PC-3 (cell line): ENCODE measurements at regions not wholly inside any gene's neighbourhood (a gene's known extent, or its start where the extent isn't known, plus 50 kb on each side); places are given as distances from the start of the nearest gene placed in this dataset.

Experiments
- ATAC-seq: fragments of 200-7000 bp; cut with Tn5 transposase; 2 replicates; pipeline ENCODE4 v1.9.1; 2020; ENCODE audit warnings: mild to moderate bottlenecking, moderate library complexity
- BruUV-seq: library from RNA; stranded (reverse); fragments of 400-500 nt; replicated peaks from 2 replicates; lab custom pipeline; 2021; lab: Mats Ljungman, UMichigan
- CTCF ChIA-PET: fragments of 300-600 bp; sonication (Branson Sonifier 250); formaldehyde crosslinking; loops from one replicate; lab custom pipeline; 2022; ENCODE audit warnings: antibody characterized with exemption; lab: Charles Lee
- POLR2A ChIA-PET: fragments of 300-600 bp; sonication (Branson Sonifier 250); formaldehyde crosslinking; loops from one replicate; lab custom pipeline; 2022; ENCODE audit warnings: antibody characterized with exemption; ENCODE audit not compliant: unreplicated experiment; lab: Charles Lee
- DNase-seq: peaks from one replicate; pipeline ENCODE4 v3.0.0-alpha.2; 2015
- H2AFZ ChIP-seq: fragments of 300-600 bp; sonication (generic); 2 replicates; pipeline ENCODE4 v1.6.0; 2016; ENCODE audit warnings: antibody characterized with exemption, low read length
- H3F3A ChIP-seq: fragments of 300-600 bp; sonication (generic); one replicate; pipeline ENCODE4 v1.6.0; 2017; ENCODE audit warnings: antibody characterized with exemption, low read length, control low read depth, mild to moderate bottlenecking; ENCODE audit not compliant: unreplicated experiment
- H3K27ac ChIP-seq: fragments of 300-600 bp; sonication (generic); 2 replicates; pipeline ENCODE4 v1.5.1; 2016; ENCODE audit warnings: mild to moderate bottlenecking, low read length
- H3K27me3 ChIP-seq: fragments of 300-600 bp; sonication (generic); 2 replicates; pipeline ENCODE4 v1.6.1; 2016; ENCODE audit warnings: low read length, mixed read lengths
- H3K36me3 ChIP-seq: fragments of 300-600 bp; sonication (generic); 2 replicates; pipeline ENCODE4 v1.6.1; 2016; ENCODE audit warnings: low read depth, mixed run types, low read length, mixed read lengths
- H3K4me1 ChIP-seq: fragments of 300-600 bp; sonication (generic); 2 replicates; pipeline ENCODE4 v1.5.1; 2016; ENCODE audit warnings: low read length; ENCODE audit not compliant: insufficient read depth
- H3K4me2 ChIP-seq: fragments of 300-600 bp; sonication (generic); 2 replicates; pipeline ENCODE4 v1.6.0; 2016; ENCODE audit warnings: low read length
- H3K4me3 ChIP-seq: fragments of 300-600 bp; sonication (generic); 2 replicates; pipeline ENCODE4 v1.5.1; 2016; ENCODE audit warnings: mild to moderate bottlenecking, low read length, mixed read lengths
- H3K79me2 ChIP-seq: fragments of 300-600 bp; sonication (generic); 2 replicates; pipeline ENCODE4 v1.6.1; 2017; ENCODE audit warnings: low read length, mixed read lengths
- H3K9ac ChIP-seq: fragments of 300-600 bp; sonication (generic); 2 replicates; pipeline ENCODE4 v1.6.0; 2016; ENCODE audit warnings: mild to moderate bottlenecking, low read length
- H3K9me2 ChIP-seq: fragments of 300-600 bp; sonication (generic); replicated peaks from 2 replicates; pipeline ENCODE4 v1.6.1; 2016; ENCODE audit warnings: mixed run types, low read length, mixed read lengths
- H3K9me3 ChIP-seq: fragments of 300-600 bp; sonication (generic); 2 replicates; pipeline ENCODE4 v1.6.1; 2016; ENCODE audit warnings: low read length, mixed read lengths
- H4K20me1 ChIP-seq: fragments of 300-600 bp; sonication (generic); 2 replicates; pipeline ENCODE4 v1.6.1; 2016; ENCODE audit warnings: low read length, mixed read lengths
- EZH2 ChIP-seq: fragments of 300-600 bp; sonication (generic); IDR thresholded peaks from one replicate; pipeline ENCODE4 v1.6.1; 2017; ENCODE audit warnings: antibody characterized with exemption, mild to moderate bottlenecking, low read length; ENCODE audit not compliant: unreplicated experiment
- EZH2phosphoT487 ChIP-seq: fragments of 300-600 bp; sonication (generic); IDR thresholded peaks from 2 replicates; pipeline ENCODE4 v1.6.1; 2018; ENCODE audit warnings: mild to moderate bottlenecking, antibody characterized with exemption, low read length, borderline replicate concordance
- intact Hi-C: fragments of 100-400 bp; cut with micrococcal nuclease; formaldehyde crosslinking; loops from 2 replicates; pipeline ENCODE4 v1.9.0; 2023
- TF ChIP-seq, protein P1 (sequence below): fragments of 300-600 bp; sonication (generic); conservative IDR thresholded peaks from 2 replicates; pipeline ENCODE4 v1.5.1; 2017; ENCODE audit warnings: antibody characterized with exemption, low read depth, mild to moderate bottlenecking, low read length

DNA sequence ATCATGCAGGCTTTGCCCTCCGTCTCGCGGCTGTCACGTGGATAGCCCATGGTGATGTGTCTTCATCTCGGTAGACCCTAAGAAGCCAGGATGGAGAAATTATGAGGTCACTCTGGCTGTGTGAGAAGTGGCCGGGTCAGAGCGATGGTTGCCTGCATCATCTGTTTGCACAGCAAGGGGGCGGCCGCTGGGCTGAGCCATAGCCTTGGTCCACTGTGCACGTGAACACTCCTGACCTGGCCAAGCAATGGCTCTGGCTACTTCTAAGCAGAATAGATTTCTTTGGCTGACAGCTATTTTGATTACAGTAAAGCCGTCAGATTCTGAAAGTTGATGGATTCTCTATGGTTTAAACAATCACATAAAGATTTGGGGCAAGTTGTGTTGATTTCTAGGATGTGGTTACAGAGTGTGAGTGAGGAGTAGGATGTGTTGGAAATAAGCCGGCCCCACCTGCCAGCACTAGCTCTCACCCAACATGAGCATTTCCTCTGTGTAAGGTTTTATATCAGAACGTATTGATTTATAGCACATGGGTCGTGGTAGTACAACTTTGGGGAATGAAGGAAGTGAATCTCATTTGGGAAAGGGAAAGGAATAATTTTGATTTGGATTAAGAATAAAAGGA, 214.4 kb upstream of the GPR26 start:
- no peaks in the 10 kb centered on the region for H4K20me1 ChIP-seq
- no peaks in the 10 kb centered on the region for H3K36me3 ChIP-seq
- ChIA-PET CTCF (no interaction called here), POLR2A (no interaction called here)
- ATAC-seq: no peak
- no peak for DNase-seq
- intact Hi-C loops: no loop called here
- TF ChIP-seq, protein P1, sequence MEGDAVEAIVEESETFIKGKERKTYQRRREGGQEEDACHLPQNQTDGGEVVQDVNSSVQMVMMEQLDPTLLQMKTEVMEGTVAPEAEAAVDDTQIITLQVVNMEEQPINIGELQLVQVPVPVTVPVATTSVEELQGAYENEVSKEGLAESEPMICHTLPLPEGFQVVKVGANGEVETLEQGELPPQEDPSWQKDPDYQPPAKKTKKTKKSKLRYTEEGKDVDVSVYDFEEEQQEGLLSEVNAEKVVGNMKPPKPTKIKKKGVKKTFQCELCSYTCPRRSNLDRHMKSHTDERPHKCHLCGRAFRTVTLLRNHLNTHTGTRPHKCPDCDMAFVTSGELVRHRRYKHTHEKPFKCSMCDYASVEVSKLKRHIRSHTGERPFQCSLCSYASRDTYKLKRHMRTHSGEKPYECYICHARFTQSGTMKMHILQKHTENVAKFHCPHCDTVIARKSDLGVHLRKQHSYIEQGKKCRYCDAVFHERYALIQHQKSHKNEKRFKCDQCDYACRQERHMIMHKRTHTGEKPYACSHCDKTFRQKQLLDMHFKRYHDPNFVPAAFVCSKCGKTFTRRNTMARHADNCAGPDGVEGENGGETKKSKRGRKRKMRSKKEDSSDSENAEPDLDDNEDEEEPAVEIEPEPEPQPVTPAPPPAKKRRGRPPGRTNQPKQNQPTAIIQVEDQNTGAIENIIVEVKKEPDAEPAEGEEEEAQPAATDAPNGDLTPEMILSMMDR: no peak
- TF ChIP-seq EZH2: no peak
- no peak for TF ChIP-seq EZH2phosphoT487
- no peak overlapping the region for H3K4me3 ChIP-seq
- peaks cover 18% of the 10 kb centered on the region; the same call in 1 of the 2 replicates for H3K27me3 ChIP-seq
- no peaks in the 10 kb centered on the region for H3K4me1 ChIP-seq
- H3K9me3 ChIP-seq: no peaks in the 10 kb centered on the region
- H3F3A ChIP-seq: no peaks in the 10 kb centered on the region
- no peaks in the 10 kb centered on the region for H3K9me2 ChIP-seq
- H2AFZ ChIP-seq: no peak overlapping the region
- no peak overlapping the region for H3K9ac ChIP-seq
- H3K27ac ChIP-seq: no peak overlapping the region
- no peak overlapping the region for H3K4me2 ChIP-seq
- H3K79me2 ChIP-seq: no peaks in the 10 kb centered on the region
- no TSS peak for BruUV-seq

DNA sequence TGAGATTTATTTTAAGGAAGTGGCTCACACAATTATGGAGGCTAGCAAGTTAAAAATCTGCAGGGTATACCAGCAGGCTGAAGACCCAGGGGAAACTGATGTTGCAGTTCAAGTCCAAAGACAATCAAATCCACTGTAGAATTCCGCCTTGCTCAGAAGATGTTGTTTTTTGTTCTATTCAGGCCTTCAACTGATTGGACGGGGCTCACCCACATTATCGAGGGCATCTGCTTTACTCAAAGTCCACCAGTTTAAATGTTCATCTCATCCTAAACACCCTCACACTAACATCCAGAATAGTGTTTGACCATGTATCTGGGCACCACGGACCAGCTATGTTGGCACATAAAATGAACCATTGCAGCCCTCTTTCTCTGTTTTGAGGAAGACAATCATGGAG, 211.2 kb upstream of the GPR26 start:
- Histone ChIP-seq H3K9ac (no peak overlapping the region), H3K4me2 (no peak overlapping the region), H3K9me3 (no peaks in the 10 kb centered on the region), H3K9me2 (no peaks in the 10 kb centered on the region), H3K79me2 (no peaks in the 10 kb centered on the region), H3K36me3 (no peaks in the 10 kb centered on the region), H3K27ac (no peak overlapping the region), H2AFZ (no peak overlapping the region), H3K4me1 (no peaks in the 10 kb centered on the region), H4K20me1 (no peaks in the 10 kb centered on the region), H3K27me3 (peaks cover 9% of the 10 kb centered on the region; the same call in 1 of the 2 replicates), H3K4me3 (no peak overlapping the region), H3F3A (no peaks in the 10 kb centered on the region)
- ChIA-PET CTCF (no interaction called here), POLR2A (no interaction called here)
- TF ChIP-seq EZH2phosphoT487 (no peak), EZH2 (no peak)
- TF ChIP-seq, protein P1: no peak
- BruUV-seq: no TSS peak
- no peak for ATAC-seq
- intact Hi-C loops: no loop called here
- no peak for DNase-seq

DNA sequence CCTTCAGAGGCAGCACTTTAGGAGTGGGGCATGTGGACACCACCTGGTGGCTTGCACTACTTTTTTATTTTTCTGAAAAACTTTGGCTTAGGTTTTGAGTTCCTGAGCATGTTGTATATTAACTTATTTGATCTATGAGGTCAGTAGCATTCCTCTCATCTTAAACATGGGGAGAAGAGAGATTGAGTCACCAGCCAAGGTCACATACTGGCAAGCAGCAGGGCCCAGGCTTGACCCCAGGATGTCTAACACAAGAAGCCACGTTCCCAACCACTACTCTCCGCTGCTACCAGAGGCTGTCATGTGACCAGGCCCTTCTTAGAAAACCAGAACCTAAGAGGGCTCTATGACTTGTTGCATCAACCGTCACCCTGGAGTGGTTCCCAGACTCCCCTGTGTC, 210.3 kb upstream of the GPR26 start:
- no peaks in the 10 kb centered on the region for H3K36me3 ChIP-seq
- ATAC-seq (no peak), DNase-seq (no peak)
- peaks cover 9% of the 10 kb centered on the region; the same call in 1 of the 2 replicates for H3K27me3 ChIP-seq
- H3K4me3 ChIP-seq: no peak overlapping the region
- no peak overlapping the region for H3K4me2 ChIP-seq
- H3K9me3 ChIP-seq: no peaks in the 10 kb centered on the region
- BruUV-seq: no TSS peak
- H4K20me1 ChIP-seq: no peaks in the 10 kb centered on the region
- CTCF ChIA-PET: no interaction called here
- H3K79me2 ChIP-seq: no peaks in the 10 kb centered on the region
- H3K4me1 ChIP-seq: no peaks in the 10 kb centered on the region
- intact Hi-C loops: no loop called here
- no peak overlapping the region for H2AFZ ChIP-seq
- no peak overlapping the region for H3K27ac ChIP-seq
- no peaks in the 10 kb centered on the region for H3F3A ChIP-seq
- H3K9me2 ChIP-seq: no peaks in the 10 kb centered on the region
- TF ChIP-seq EZH2 (no peak), EZH2phosphoT487 (no peak)
- TF ChIP-seq, protein P1: no peak
- POLR2A ChIA-PET: no interaction called here
- H3K9ac ChIP-seq: no peak overlapping the region
